ENCODE measurements at regions not wholly inside any gene's neighbourhood (a gene's known extent, or its start where the extent isn't known, plus 50 kb on each side); places are given as distances from the start of the nearest gene placed in this dataset.

DNA sequence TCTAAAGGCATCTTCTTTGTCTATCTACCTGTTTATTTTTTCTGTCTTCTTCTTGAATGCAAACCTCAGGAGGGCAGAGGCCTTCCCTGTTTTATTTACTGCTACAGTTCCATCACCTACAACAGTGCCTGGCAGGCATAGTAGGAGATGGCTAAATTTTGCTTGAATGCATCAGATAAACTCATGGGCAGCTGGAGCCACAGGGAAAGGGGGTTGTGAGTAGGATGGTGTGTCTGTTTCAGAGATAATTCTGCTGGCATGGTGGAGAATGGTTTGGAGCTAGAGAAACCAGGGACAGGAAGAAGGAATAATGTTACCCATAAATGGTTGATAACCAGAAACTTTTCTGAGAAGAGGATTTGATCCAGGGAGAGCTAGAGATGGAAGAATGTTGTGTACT, 189.8 kb upstream of the BRINP1 start:
- no peak for DNase-seq (ENCODE audit: low read depth in 2 of 3, low spot score in 2 of 3)

DNA sequence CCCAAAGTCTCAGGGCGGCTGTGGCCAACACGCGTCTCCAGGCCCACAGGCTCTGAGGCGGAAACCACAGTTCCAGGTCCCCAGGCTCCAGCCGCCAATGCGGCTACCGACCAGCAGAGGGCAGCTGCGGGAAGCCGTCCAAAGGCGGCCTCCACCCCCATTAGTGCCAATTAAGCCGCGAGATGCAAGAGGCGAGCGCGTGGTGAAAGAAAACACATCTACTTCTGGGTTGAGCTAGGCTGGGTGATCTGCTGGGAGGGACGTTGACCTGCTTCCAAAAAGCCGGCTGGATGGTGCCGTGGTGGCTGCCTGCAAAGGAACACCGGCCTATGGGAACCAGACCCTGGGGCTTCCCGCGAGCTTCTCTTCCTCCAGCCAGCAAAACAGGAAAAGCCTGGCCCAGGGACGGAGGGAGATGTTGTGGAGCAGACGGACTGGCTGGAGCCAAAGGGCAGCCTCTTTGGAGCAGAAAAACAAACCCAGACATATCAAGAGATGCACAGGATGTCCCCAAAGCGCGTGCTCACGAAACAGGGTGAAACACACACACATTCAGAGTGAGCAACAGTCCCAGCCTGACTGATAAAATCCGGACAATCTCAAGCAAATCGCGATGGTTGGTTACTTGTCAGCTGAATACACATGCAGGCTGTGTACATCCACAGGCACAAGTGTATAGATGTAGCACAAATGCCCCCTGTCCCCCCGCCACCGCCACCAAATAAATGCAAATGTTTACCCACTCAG, 187.1 kb upstream of the BRINP1 start:
- peak in 2 of 3 donors; percentile 53 to 76 for DNase-seq (ENCODE audit: low read depth in 2 of 3, low spot score in 2 of 3)

DNA sequence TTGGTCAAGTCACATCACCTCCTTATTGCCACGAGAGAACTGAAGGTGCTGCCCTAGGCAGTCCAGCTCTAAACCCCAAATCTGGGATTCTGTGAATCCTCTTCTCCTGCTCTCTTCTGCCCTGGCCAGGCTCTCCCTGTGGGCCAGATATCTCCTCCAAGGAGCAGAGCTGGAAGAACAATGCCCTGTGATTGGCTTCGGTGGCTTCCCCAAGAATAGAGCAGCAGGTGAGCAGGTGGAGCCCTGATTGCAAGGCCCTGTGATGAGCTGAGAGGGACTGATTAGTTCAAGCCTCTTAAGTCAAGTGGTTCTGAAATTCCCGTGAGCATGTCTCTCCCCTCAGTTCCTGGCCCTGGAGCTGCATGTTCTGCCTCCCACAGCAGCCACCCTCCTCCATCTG, 175.3 kb upstream of the BRINP1 start:
- no peak for DNase-seq (ENCODE audit: low read depth in 2 of 3, low spot score in 2 of 3)

DNA sequence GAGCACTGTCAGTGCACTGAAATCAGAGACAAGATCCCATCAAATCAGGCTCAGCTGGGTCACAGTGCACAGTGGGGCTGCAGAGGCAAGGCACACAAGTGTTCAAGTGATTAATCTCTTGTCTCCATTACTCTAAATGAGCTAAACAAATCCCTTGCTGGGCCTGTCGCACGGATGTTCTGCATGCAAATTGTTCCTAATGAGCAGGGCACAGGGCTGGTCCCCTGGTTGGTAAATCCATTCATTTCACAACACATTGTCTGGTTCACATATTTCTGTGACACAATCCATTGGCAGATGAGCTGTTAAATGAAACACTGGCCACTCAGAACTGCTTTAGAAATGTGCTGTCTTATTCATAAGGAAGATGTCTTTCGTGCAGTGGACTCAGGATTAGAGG, 167.9 kb upstream of the BRINP1 start:
- DNase-seq (ENCODE audit: low read depth in 2 of 3, low spot score in 2 of 3) = no peak

DNA sequence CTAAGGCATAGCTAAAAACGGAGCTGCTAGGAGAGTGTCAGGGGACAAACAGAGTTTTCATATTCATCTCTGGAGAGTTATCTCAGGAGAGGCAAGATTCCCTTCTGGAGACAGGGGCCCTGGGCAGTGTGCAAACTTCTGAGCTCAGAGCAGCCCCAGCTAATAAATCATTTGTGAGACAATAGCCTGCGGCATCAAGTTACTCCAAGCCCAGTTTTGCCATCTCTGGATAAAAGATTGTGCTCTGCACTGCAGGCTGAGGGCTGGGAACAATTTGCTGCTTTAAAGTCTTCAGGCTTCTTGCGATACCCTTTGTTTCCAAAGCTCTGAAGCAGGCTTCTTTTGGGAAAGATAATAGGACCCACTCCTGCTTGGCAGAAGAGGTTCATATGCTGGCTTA, 164.3 kb upstream of the BRINP1 start:
- no peak for DNase-seq (ENCODE audit: low read depth in 2 of 3, low spot score in 2 of 3)

DNA sequence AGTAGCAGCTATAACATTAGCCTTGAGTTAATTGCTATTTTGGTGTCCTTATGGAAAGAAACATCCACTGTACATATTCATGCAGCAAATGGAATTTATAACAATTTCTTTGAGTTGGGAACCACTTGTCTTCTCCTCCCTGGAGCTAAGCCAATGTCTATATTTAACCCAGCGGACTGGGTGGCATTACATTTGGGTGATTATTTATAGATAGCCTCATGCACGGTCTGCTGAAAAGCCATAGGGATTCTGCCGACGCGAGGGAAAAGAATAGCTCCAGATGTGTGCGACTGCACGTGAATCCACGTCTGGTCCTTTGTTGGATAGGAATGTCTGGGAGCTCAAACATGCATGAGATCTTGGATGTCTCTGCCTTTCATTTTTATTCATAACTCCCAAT, 157.5 kb upstream of the BRINP1 start:
- no peak for DNase-seq (ENCODE audit: low read depth in 2 of 3, low spot score in 2 of 3)

DNA sequence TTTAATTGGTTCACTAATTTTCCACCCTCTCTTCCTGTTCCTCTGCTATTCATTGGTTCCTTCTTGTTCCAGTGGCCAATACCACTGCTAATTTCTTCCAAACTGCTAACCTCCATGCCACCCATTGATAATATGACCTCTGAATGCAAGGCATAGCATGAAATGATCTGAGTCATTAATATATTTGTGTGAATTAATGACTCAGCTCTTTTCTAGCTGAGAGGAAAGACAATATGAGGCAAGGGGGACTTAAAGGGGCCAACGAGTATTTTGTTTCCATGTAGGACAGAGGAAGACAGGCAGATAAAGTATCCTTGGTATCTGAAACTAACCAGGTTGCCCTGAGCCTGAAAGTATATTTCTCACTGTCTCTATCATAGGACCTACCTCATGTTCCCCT, 154.3 kb upstream of the BRINP1 start:
- no peak for DNase-seq (ENCODE audit: low read depth in 2 of 3, low spot score in 2 of 3)

DNA sequence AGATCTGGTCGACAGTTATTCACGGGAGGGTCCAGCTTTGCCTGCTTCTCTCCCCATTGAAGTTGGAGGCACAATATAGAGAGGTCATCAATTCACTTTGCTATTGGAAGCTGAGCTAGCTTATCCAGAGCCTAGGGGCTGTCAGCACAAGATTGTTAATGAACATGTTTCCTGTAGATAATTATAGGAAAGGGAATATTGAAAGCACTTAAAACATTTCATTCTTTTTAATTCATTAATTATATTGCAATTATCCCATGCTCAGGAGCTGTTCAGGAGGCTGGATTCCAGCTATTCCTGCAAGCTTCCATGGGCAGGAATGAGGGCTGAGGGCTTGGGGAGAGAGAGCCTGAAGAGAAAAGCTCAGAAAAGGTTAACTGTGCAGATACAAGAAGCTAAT, 153.1 kb upstream of the BRINP1 start:
- no peak for DNase-seq (ENCODE audit: low read depth in 2 of 3, low spot score in 2 of 3)

DNA sequence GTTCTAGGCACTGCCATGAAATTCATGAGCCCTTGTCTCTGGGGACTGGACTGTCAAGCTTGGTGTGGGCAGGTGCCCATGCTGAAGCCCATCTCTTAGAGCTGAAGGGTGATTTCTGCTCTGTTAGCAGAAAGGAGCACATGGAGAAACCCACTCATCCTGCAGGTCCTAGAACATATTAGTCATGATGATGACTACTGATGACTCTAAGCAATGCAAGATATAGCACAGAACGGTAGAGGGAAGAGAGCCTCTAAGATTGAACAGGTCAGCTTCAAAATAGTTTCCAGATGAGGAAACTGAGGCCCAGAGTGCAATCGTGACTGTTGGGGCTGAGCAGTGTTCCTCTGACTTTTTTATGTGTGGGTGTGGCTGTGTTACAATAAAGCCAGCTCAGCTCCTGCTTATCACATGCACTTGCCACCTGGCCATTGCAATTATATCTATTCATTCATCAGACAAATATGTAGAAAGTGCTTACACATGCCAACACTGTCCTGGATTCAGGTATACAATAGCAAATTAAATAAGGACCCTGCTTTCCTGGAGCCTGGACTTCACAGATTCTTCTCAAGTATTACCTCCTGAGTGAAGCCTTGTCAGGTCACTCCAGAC, 140.2 kb upstream of the BRINP1 start:
- DNase-seq (ENCODE audit: low read depth in 2 of 3, low spot score in 2 of 3) = no peak

DNA sequence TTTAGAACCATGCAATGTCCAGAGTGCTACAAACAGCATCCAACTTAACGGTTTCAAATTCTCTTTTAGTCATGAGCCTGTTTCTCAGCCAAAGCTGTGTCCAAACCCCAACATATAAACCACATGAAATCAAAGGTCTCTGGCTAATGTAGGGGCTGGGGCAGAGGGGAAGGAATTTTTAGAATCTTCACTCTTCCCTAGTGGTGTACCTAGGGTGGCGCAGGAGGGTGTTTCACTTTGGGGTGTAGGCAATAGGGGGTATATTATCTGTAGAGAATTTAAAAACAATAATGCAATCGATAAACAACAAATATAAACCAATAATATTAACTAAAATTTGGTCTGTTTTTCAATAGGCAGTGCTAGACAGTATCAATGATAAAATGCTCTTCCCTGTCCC, 132.1 kb upstream of the BRINP1 start:
- DNase-seq (ENCODE audit: low read depth in 2 of 3, low spot score in 2 of 3) = no peak

DNA sequence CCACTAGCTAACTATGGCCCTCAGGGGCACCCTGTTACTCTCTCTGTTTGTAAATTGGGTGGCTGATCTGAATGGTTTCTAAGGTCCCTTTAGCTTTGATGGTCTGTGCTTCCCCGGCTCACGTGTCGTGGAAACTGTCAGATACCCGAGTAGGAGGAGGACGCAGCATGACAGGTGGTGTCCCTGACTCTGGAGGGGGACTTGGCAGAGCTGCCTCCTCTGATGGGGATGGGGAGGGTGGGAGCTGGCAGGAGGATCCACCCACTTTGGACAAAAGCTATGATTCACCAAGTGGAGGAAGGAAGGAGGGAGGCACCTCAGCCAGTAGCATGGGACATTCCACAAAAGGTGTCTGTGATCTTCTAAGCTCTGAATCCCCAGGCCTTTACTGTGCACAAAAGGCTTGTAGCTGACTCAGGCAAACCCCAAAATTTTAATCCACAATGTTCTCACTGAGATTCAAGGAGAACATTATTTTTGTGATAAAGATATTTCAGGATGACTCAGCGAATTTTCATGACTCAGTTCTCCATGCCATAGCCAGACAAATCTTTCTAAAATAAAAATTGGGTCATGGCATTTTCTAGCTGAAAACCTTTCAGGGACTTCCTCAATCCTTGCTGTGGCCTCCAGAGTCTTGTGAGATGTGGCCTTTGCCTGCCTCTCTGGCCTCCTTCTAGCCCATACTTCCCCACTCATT, 131.0 kb upstream of the BRINP1 start:
- DNase-seq (ENCODE audit: low read depth in 2 of 3, low spot score in 2 of 3) = no peak

DNA sequence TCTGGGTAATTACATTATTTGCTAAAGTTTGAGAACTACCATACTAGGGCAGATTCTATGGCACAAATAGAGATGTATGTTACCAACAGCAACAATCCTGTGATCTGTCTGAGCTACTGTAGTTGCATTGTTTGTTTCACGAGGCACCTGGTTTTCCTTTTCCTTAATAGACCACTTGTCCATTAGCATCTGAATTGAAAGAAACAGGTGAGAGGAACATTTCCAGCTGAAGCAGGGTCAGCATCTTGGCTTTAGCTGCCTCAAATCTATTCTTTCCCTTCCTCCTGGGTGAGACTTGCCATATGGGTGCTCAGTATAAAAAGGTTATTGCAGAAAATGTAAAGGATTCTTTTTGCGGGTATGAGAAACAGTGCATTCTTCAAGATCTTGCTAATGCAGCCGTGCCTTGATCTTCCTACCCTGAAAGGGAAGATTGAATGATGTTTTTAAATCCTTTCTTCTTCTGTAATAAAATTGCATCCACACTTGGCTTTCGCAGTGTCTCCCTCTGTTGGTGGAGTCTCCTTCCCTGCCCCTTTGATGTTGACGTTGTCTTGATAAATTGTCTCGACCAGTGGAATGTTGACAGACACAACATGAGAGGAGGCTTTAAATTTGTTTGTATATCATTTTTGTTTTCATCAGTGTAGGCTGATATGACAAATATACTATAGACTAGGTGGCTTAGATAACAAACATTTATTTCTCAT, 118.0 kb upstream of the BRINP1 start:
- DNase-seq (ENCODE audit: low read depth in 2 of 3, low spot score in 2 of 3) = no peak

DNA sequence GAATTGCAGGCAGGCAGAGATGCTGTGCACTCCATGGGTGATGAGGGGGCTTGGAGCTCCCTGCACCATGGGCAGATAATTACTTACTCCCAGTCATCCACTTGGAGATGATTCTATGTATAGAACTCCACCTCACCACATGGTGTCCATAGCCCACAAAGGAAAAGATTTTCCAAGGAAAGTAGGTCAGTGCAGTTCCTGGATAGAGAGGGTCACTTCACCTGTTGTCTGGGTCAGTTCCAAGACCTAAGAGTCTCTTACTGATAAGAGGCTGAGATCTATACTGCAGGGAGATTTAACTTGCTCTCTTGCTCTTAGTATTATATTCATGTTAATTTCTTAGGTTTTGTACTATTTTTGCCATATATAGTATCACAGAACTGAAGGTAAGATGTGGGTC, 113.9 kb upstream of the BRINP1 start:
- DNase-seq (ENCODE audit: low read depth in 2 of 3, low spot score in 2 of 3) = no peak

DNA sequence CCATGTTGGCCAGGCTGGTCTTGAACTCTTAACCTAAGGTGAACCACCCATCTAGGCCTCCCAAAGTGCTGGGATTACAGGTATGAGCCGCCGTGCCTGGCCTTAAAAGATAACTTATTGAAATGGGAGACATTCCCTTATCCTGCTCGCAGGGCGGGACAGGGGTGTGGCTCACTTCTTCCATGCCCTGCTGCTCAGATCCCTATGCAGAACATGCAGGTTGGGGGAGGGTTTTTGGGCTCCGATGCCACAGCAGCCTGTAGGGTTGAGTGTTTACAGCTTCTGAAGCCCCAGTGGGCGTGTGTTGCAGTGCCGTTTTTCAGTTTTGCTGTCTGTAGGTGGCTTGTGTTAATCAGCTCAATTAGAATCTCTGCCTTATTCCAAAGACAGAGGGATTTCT, 108.0 kb upstream of the BRINP1 start:
- no peak for DNase-seq (ENCODE audit: low read depth in 2 of 3, low spot score in 2 of 3)

DNA sequence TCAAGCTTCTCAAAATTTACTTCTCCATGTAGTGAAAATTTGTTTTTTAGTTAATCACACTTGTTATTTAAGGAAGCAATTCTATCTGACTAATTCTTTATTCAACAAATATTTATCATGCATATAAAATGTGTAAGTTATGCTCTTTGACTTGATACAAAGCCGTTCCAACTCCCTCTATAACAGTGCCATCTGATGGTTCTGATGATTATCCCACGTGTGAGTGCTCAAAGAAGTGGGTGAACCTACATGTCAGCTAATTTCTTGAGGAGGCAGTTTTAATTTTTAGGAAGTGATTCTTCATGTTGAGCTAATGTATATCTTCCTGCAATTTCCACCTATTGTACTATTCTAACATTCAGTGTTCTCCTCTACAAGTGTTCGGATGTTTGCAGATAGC, 88.8 kb upstream of the BRINP1 start:
- no peak for DNase-seq (ENCODE audit: low read depth in 2 of 3, low spot score in 2 of 3)

DNA sequence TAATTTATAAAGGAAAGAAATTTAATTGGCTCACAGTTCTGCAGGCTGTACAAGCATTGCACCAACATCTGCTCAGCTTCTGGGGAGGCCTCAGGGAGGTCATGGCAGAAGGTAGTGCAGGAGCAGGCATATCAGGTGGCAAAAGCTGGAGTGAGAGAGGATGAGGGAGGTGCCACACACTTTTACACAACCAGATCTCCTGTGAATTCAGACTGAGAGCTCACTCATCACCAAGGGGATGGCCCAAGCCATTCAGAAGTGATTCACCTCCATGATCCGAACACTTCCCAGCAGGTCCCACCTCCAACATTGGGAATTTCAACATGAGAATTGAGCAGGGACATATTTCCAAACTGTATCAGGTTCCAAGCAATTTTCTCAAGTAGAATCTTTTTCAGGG, 84.7 kb upstream of the BRINP1 start:
- DNase-seq (ENCODE audit: low read depth in 2 of 3, low spot score in 2 of 3) = no peak

DNA sequence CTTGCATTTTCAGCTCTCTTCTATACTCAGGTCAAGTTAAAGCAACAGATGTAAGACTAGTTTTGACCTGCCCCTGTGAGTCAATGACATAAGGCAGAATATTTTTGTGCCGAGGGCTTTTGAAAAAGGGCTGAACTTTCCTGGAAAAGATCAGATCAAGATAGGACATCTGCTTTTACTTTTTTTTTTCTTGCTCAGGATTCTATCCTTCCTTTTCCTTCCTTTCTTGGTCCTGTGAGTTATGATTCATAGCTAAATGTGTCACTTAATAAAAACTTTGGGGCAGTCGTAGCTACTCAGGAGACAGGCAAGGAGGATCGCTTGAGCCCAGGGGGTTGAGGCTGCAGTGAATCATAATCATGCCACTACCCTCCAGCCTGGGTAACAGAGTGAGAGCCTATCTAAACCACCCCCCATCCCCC, 84.3 kb upstream of the BRINP1 start:
- DNase-seq (ENCODE audit: low read depth in 2 of 3, low spot score in 2 of 3) = no peak

DNA sequence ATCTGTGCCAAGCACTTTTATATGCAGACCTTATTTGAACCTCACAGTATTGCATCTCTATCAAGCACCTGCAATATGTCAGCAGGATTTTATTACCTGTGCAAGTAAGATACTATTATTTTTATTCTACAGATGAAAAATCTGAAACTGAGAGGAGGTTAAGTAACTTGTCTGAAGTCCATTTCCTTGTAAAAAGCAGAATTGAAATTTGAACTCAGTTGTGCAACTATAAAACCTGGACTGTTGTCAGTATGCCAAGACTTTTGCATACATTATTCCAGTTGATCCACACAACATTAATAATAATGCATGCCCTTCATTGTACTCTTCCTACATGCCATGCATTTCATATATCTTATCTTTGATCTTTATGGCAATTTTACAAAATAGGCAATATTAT, 82.2 kb upstream of the BRINP1 start:
- no peak for DNase-seq (ENCODE audit: low read depth in 2 of 3, low spot score in 2 of 3)

DNA sequence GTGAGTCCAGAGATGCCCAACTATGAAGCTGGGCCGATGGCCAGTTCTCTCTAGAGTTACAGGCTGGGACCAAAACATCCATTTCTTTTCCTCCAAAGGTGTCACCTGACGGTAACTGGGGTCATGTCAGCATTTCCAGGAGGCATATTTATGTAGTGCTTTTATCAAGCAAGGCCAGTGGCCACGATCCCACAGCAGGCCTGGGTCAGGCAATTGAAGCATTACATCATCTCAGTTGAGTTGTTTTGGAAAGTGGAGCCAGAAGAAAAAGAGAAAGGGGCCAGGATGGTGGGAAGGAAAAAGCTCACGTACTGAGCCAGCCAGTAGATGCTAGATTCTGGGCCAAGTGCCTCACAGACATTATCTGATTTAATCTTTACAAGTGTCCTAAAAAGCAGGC, 73.9 kb upstream of the BRINP1 start:
- DNase-seq (ENCODE audit: low read depth in 2 of 3, low spot score in 2 of 3) = no peak

DNA sequence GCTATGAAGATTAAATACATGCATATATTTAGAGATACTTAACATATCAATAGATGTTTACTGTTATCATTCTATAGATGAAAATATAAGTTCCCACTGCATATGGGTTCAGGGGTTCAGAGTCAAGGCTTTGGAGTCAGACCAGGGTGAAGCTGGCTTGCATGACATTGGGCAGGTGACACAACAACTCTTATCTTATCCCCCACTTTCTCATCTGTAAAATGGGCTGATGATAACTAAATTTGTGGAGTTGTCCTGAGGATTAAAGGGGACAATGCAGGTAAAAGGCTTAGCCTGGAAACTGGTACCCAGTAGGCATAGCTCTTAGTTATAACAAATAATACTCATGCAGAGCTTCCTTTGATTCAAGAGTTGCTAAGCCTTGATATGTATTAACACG, 72.6 kb upstream of the BRINP1 start:
- DNase-seq (ENCODE audit: low read depth in 2 of 3, low spot score in 2 of 3) = no peak

DNA sequence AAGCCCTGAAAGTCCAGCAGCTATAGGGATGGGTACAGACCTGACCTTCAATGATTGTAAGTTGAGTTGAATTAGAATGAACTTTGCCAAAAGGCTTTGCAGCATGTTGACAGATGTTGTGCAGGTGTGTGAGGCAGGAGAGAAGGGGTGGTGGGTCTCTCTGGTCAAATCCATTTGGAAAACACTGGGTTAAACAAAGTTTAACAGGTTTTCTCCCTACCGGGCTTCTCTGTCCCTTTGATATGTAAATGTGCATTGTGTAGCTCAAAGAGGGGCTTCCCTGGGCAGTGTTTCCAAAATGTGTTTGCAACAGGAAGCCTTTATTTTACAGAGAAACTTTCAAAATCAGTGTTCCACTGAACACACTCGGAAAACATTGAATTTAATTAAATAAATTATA, 72.1 kb upstream of the BRINP1 start:
- no peak for DNase-seq (ENCODE audit: low read depth in 2 of 3, low spot score in 2 of 3)

DNA sequence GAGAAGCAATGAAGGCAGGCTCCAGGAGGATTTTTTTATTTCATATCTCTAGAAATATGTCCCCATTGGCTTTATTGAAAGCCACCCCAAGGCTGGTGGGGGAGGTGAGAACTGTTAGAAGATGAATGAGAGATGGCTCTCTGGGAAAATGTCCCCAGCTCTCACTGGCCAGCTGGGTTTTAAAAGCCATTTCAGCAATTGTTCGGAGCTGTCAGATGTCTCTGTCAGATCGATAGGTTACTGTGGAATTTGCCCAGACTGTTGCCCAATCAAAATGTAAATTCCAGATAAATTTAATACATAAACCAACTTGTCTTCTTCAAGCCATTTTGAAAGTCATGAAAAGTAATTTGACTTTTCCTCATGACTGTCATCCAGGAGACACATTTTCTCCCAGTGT, 67.0 kb upstream of the BRINP1 start:
- DNase-seq (ENCODE audit: low read depth in 2 of 3, low spot score in 2 of 3) = no peak
